ENCODE measurements at regions not wholly inside any gene's neighbourhood (a gene's known extent, or its start where the extent isn't known, plus 50 kb on each side); places are given as distances from the start of the nearest gene placed in this dataset.
"Not testable (repeated sequence)": the region's sequence is repeated elsewhere in the genome, so short reads cannot be mapped to it uniquely, and the experiment has no call there.

GRCh38 chrX:30008031-30008430 lies 207.3 kb upstream of the MAGEB2 start:
- DNase-seq = no peak

GRCh38 chrX:30010471-30010870 lies 204.9 kb upstream of the MAGEB2 start:
- DNase-seq = no peak

- DNase-seq = no peak
Measured at GRCh38 chrX:30015440-30015839, 199.9 kb upstream of the MAGEB2 start.

- DNase-seq = no peak
Measured at GRCh38 chrX:30027636-30028035, 187.7 kb upstream of the MAGEB2 start.

GRCh38 chrX:30036406-30036805 lies 179.0 kb upstream of the MAGEB2 start:
- DNase-seq = not testable (repeated sequence)

- DNase-seq = peak in 1 of 3 donors; percentile 32
Measured at GRCh38 chrX:30039768-30040167, 175.6 kb upstream of the MAGEB2 start.

- DNase-seq = no peak
Measured at GRCh38 chrX:30060718-30061117, 154.6 kb upstream of the MAGEB2 start.

GRCh38 chrX:30065226-30065625 lies 150.1 kb upstream of the MAGEB2 start:
- DNase-seq = peak in 1 of 3 donors; percentile 5

GRCh38 chrX:30067677-30068076 lies 147.7 kb upstream of the MAGEB2 start:
- DNase-seq = no peak

GRCh38 chrX:30085571-30085970 lies 129.8 kb upstream of the MAGEB2 start:
- DNase-seq = no peak

GRCh38 chrX:30111431-30111830 lies 103.9 kb upstream of the MAGEB2 start:
- no peak for DNase-seq

- no peak for DNase-seq
Measured at GRCh38 chrX:30141966-30142365, 73.4 kb upstream of the MAGEB2 start.

GRCh38 chrX:30144221-30144620 lies 71.1 kb upstream of the MAGEB2 start:
- DNase-seq = no peak

- no peak for DNase-seq
Measured at GRCh38 chrX:30144971-30145731, 70.2 kb upstream of the MAGEB2 start.

GRCh38 chrX:30147996-30148643 lies 67.2 kb upstream of the MAGEB2 start:
- no peak for DNase-seq

- DNase-seq = not testable (repeated sequence)
Measured at GRCh38 chrX:30149206-30149605, 66.2 kb upstream of the MAGEB2 start.

- DNase-seq = no peak
Measured at GRCh38 chrX:30150196-30150895, 65.0 kb upstream of the MAGEB2 start.

GRCh38 chrX:30151964-30152363 lies 63.4 kb upstream of the MAGEB2 start:
- DNase-seq = no peak

- DNase-seq = no peak
Measured at GRCh38 chrX:30153175-30153880, 62.0 kb upstream of the MAGEB2 start.

- DNase-seq = no peak
Measured at GRCh38 chrX:30153881-30154260, 61.5 kb upstream of the MAGEB2 start.

GRCh38 chrX:30156009-30156408 lies 59.4 kb upstream of the MAGEB2 start:
- no peak for DNase-seq

GRCh38 chrX:30156880-30157560 lies 58.3 kb upstream of the MAGEB2 start:
- DNase-seq = no peak

Data from muscle of back (tissue), 3 donors.